HG02610 (cell line): ENCODE measurements at regions not wholly inside any gene's neighbourhood (a gene's known extent, or its start where the extent isn't known, plus 50 kb on each side); places are given as distances from the start of the nearest gene placed in this dataset.
A peak's percentile ranks its signal among the peaks of the same experiment; 100 is the strongest.
"Not testable (repeated sequence)": the region's sequence is repeated elsewhere in the genome, so short reads cannot be mapped to it uniquely, and the experiment has no call there.

Source experiments
- ATAC-seq: cut with Tn5 transposase; IDR thresholded peaks from one replicate; pipeline ENCODE4 v1.9.1; 2021; ENCODE audit warnings: mild to moderate bottlenecking, moderate library complexity; ENCODE audit not compliant: unreplicated experiment

- no peak for ATAC-seq
Measured at GRCh38 chr10:52477305-52477704, 163.2 kb downstream of the DKK1 start.

- ATAC-seq: no peak
Measured at GRCh38 chr10:52479567-52479966, 165.5 kb downstream of the DKK1 start.

DNA sequence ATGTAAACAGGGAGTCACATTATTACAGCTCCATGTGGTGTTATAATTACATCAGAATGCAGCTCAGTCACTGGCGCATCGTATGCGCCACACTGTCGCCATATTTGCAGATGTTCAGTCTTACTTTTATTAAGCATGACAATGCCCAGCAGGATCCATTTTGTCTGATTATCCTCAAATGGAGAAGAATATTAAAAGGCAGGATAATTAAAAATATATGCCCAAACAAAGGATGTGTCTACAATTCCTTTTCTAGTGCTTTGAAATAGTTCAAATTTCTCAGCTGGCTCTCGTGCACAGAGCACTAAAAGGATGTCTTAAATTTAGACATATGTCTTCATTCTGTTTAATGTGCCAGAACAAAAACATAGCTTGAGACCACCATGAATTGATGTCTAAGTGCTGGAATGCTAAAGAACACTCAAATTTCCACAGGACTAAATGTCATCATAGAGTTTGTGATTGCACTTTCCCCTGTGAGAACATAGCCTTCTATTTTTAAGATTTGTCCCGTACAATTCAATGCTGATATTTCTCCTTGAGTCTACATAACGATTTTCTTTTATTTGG is 168.0 kb downstream of the DKK1 start:
- ATAC-seq: no peak

DNA sequence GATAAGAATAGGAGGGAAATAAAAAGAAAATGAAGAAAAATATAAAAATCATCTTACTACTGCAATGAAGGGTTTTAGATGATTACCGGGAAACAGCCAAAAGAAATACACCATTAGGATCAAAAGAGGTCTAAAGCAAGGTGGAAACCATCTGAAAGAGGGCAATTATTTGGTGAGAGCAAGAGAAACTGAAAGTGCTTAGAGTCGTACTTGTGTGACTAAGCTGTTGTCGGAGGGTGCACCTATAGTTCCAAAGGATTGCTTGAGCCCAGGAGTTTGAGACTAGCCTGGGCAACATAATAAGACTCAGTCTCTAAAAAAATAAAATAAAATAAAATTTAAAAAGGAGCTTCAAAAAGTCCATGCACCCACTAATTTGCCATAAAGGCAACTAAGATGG is 169.5 kb downstream of the DKK1 start:
- peak; percentile 84 for ATAC-seq

DNA sequence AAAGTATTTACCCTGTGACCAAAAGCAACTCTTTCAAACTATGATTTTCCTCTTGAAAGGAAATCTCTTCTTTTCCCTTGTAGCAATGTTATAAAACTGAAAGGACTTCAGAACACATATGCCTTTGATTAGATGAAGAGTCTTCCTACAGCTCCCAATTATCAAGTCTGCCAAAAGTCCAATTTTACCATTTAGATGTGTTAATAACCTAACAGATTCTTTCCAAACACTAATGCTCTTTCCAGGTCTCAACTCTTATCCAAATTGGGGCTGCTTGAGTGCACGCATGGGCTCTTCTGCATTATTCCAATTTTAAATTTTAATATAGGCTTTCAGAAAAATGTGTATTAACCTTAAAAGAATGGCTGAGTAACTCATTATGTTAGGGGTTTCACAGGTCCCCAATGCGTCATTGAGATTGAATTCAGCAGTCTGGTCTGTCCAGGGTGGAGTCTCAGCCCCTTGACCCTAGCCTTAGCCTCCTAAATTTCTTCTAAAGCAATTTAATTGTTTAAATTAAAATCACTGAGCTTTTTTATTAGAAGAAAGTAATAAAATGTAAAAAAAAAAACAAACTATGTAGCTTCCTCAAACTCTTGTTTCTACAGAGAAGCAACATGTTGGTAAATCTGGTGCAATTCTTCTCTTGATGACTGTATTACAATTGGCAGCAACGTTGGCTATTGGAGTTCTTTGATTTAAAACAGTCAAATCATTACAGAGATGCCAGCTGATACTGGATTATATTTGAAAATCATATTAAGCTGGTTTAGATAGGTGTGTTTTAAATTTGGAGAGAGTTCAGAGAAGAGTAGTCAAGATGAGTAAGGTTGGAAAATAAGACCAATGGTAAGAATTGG is 170.4 kb downstream of the DKK1 start:
- ATAC-seq: no peak

DNA sequence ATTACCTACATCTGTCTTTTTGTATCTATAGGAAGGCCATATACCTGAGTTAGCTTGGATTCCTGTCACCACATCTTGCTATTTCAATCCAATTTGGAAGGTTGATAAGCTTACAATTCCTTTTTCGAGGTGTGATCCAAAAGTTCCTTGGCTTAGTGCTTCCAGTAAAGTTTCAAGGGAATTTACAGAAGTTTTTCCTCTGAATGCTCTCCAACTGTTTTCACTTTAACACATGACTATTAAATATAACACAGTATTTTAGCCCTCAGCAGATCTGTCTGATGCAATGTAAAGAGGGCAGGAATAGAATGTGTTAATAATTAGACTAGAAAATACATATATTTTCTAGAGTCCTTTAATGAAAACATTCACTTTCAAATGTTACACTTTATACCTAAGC is 171.4 kb downstream of the DKK1 start:
- no peak for ATAC-seq

DNA sequence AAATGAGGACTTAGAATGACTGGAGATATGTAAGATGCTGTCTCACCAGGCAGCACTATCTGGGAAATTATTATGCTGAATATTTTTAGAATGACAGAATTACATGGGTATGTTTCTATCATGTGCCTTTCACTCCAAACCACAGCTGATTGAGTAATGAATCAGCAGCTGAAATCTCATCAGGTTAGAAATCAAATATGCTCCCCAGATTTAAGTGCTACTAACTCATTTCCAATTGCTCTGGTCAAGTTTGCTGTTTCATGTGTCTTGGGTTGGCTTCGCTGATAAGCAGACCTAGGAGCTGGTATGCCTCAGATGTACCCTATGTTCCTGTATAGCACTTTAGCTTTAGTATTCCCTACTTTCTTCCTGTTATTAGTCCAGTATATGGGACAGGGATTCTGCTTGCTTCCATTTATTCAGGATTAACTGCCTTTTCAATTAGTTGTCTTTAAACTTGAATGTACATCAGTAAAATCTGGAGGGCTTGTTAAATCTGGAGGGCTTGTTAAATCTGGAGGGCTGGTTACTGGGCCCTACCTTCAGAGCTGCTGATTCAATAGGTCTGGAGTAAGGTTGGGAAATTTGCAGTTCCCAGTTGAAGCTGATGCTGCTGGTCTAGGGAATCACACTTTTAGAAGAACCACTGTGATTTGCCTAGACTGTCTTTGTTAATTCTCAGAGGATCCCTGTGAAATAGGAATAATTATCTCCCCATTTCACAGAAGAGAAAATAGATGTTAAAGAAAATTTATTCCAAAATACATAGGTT is 172.9 kb downstream of the DKK1 start:
- ATAC-seq: peak; percentile 38

- ATAC-seq: no peak
Measured at GRCh38 chr10:52488606-52489485, 174.8 kb downstream of the DKK1 start.

- no peak for ATAC-seq
Measured at GRCh38 chr10:52491246-52491995, 177.3 kb downstream of the DKK1 start.

- no peak for ATAC-seq
Measured at GRCh38 chr10:52499281-52499680, 185.2 kb downstream of the DKK1 start.

GRCh38 chr10:52500476-52500875 is 186.4 kb downstream of the DKK1 start:
- ATAC-seq: no peak

DNA sequence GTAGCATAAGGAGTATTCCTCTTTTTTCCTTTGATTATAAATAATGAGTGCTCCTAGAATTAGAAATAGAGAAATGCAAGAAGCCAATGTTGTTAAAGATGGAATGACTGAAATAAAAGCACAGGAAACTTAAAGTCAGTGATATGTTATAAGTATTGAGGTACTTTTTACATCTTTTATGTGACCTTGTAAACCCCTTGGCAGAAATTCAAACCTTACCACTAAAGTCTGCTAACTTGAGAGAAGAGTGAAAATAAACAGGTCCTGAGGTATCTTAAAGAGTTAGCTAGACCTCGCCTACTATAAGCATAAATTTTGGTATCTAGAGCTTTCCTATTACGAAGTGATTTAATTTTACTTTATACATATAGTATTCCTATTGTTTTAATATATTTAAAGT is 188.2 kb downstream of the DKK1 start:
- no peak for ATAC-seq

DNA sequence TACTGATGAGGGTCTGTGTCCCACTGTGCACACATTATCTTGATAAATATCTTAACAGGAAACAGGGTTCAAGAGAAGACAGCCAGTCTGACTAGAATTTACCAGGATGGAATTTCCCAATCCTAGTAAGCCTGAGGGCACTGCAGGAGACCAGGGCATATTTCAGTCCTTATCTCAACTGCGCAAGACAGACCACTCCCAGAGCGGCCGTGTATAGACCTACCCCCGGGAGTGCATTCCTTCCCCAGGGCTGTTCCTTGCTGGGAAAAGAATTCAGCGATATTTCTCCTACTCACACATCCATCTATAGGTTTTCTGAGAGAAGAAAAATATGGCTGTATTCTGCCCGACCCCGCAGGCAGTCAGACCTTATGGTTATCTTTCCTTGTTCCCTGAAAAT is 191.3 kb downstream of the DKK1 start:
- ATAC-seq: not testable (repeated sequence)

GRCh38 chr10:52514481-52514880 is 200.4 kb downstream of the DKK1 start:
- ATAC-seq: no peak

DNA sequence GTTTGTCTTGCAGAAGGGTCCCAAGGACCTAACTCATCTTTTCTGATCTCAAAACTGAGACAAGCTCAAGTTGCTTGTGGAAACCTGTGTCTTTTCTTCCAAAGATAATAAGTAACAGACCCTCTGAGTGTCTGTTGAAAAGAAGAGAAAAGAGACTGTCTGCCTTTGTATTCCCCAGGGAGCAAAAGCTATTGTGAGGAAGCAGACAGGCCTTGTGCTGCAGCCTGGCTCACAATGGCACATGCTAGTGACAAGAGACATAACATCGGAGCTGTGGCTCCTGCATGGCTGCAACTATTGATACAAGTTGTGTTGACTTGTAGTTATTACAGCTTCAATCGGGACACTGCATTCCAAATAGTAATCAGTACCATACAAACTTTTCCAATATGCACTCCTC is 202.9 kb downstream of the DKK1 start:
- ATAC-seq: no peak

- ATAC-seq: no peak
Measured at GRCh38 chr10:52523696-52524095, 209.6 kb downstream of the DKK1 start.

GRCh38 chr10:52525761-52526160 is 211.7 kb downstream of the DKK1 start:
- ATAC-seq: no peak

DNA sequence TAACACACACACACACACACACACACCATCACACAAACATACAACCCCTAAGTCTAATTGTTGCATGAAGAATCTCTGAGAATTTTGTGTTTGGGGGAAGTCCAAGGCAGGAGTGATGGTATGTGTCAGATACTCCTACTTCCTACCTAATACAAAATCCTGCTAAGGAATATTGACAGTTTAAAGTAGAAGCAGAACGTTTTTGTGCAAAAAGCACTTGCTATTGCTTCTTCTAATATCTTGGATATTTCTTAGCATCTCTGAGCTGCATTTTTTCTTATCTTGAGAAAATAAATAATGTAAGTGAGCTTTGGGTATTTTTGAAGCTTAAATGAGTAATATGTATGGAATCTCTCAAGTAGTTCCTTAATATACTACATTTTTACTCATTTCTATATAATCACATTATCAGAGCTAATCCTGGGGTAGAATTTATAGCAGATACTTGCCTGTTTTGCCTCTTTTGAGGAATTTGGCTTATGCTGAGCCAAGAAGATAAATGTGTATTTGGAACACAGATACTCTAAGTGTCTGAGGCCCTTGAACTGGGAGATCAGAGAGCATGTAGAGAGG is 212.3 kb downstream of the DKK1 start:
- no peak for ATAC-seq

GRCh38 chr10:52532650-52533290 is 218.7 kb downstream of the DKK1 start:
- ATAC-seq: no peak
